Neuronal stem cell (in vitro differentiated cells): ENCODE measurements at regions not wholly inside any gene's neighbourhood (a gene's known extent, or its start where the extent isn't known, plus 50 kb on each side); places are given as distances from the start of the nearest gene placed in this dataset.

Source experiments
- DNase-seq: peaks from one replicate; pipeline ENCODE4 v3.0.0-alpha.2; 2013; ENCODE audit warnings: low spot score
- H2AFZ ChIP-seq: one replicate; pipeline ENCODE4 v1.6.1; 2013; ENCODE audit warnings: mild to moderate bottlenecking, low read length, inconsistent platforms
- H2AK5ac ChIP-seq: 2 replicates; pipeline ENCODE4 v1.6.1; 2013; ENCODE audit warnings: low read depth, mild to moderate bottlenecking, inconsistent platforms, low read length, moderate library complexity, mixed read lengths
- H2BK120ac ChIP-seq: 2 replicates; pipeline ENCODE4 v1.6.1; 2013; ENCODE audit warnings: low read depth, mild to moderate bottlenecking, inconsistent platforms, low read length, moderate library complexity, mixed read lengths
- H2BK12ac ChIP-seq: one replicate; pipeline ENCODE4 v1.6.1; 2013; ENCODE audit warnings: low read length, inconsistent platforms
- H2BK15ac ChIP-seq: 2 replicates; pipeline ENCODE4 v1.6.1; 2013; ENCODE audit warnings: mild to moderate bottlenecking, low read length, inconsistent platforms, mixed read lengths
- H2BK5ac ChIP-seq: one replicate; pipeline ENCODE4 v1.6.1; 2013; ENCODE audit warnings: inconsistent platforms, mild to moderate bottlenecking, low read length, moderate library complexity
- H3K14ac ChIP-seq: one replicate; pipeline ENCODE4 v1.6.1; 2013; ENCODE audit warnings: low read length, inconsistent platforms
- H3K18ac ChIP-seq: 2 replicates; pipeline ENCODE4 v1.6.1; 2013; ENCODE audit warnings: low read length, inconsistent platforms
- H3K23ac ChIP-seq: 2 replicates; pipeline ENCODE4 v1.6.1; 2013; ENCODE audit warnings: low read depth, mild to moderate bottlenecking, mixed read lengths, low read length, inconsistent platforms; ENCODE audit not compliant: poor library complexity
- H3K27ac ChIP-seq: replicated peaks from 3 replicates; pipeline ENCODE4 v1.5.1; 2013; ENCODE audit warnings: low read length, inconsistent platforms
- H3K27me3 ChIP-seq, 3 experiments: 2 replicates each; pipeline ENCODE4 v1.6.1; 2013; ENCODE audit warnings: low read length in 3 of 3, mild to moderate bottlenecking in 2 of 3, inconsistent platforms in 1 of 3, low read depth in 1 of 3, mixed read lengths in 1 of 3, moderate library complexity in 1 of 3; ENCODE audit not compliant: control insufficient read depth in 3 of 3, insufficient read depth in 3 of 3
- H3K36me3 ChIP-seq, 2 donors: replicated peaks in 1 of 2; 2 replicates each; pipeline ENCODE4 v1.6.1; 2013; ENCODE audit warnings: low read length in 2 of 2; ENCODE audit not compliant: control insufficient read depth in 2 of 2, insufficient read depth in 2 of 2
- H3K4ac ChIP-seq: 2 replicates; pipeline ENCODE4 v1.6.1; 2013; ENCODE audit warnings: inconsistent platforms, mild to moderate bottlenecking, low read length, moderate library complexity
- H3K4me1 ChIP-seq, 2 donors: 1 replicate in 1 of 2; 2 replicates in 1 of 2; pipeline ENCODE4 v1.6.1; 2013; ENCODE audit warnings: low read length in 2 of 2, low read depth in 1 of 2; ENCODE audit not compliant: control insufficient read depth in 2 of 2, insufficient read depth in 1 of 2
- H3K4me2 ChIP-seq: one replicate; pipeline ENCODE4 v1.6.1; 2013; ENCODE audit warnings: mild to moderate bottlenecking, low read length, inconsistent platforms; ENCODE audit not compliant: insufficient read depth, poor library complexity, severe bottlenecking
- H3K4me3 ChIP-seq, 2 donors: 2 replicates each; pipeline ENCODE4 v1.5.1; 2013; ENCODE audit warnings: low read length in 2 of 2, mild to moderate bottlenecking in 2 of 2, inconsistent platforms in 1 of 2, moderate library complexity in 1 of 2
- H3K79me1 ChIP-seq: one replicate; pipeline ENCODE4 v1.6.1; 2013; ENCODE audit warnings: low read depth, mild to moderate bottlenecking, inconsistent platforms, low read length, moderate library complexity
- H3K9ac ChIP-seq: one replicate; pipeline ENCODE4 v1.6.1; 2013; ENCODE audit warnings: mild to moderate bottlenecking, low read depth, low read length, inconsistent platforms; ENCODE audit not compliant: poor library complexity
- H3K9me3 ChIP-seq, 2 donors: replicated peaks in 1 of 2; 2 replicates each; pipeline versions ENCODE3 to v1.6.1; 2013; ENCODE audit warnings: low read length in 2 of 2, mild to moderate bottlenecking in 2 of 2, inconsistent platforms in 1 of 2, low read depth in 1 of 2, mixed read lengths in 1 of 2, moderate library complexity in 1 of 2; ENCODE audit not compliant: control insufficient read depth in 2 of 2, insufficient read depth in 1 of 2
- H4K8ac ChIP-seq: one replicate; pipeline ENCODE4 v1.6.1; 2013; ENCODE audit warnings: low read depth, mild to moderate bottlenecking, inconsistent platforms, low read length, moderate library complexity
- H4K91ac ChIP-seq: one replicate; pipeline ENCODE4 v1.6.1; 2013; ENCODE audit warnings: low read length, low read depth, mild to moderate bottlenecking, inconsistent platforms; ENCODE audit not compliant: poor library complexity
- WGBS, 2 donors: extraction: QIAGEN DNeasy Blood & Tissue Kit; methylation state at CpG; one replicate each; pipeline ENCODE4 v1.1.7; 2013; ENCODE audit warnings: missing lambda C conversion rate in 2 of 2, mixed read lengths in 1 of 2; ENCODE audit not compliant: insufficient read length in 2 of 2, insufficient replicate concordance in 1 of 2; ENCODE audit errors: extremely low coverage in 2 of 2; 5-methylcytosine and 5-hydroxymethylcytosine counted together

GRCh38 chr20:52667358-52667757 lies 304.8 kb upstream of the TSHZ2 start:
- WGBS, 2 donors: no CpG with 5 or more reads among the region's 5 CpGs

GRCh38 chr20:52665441-52665840 lies 306.7 kb upstream of the TSHZ2 start:
- no peak for DNase-seq
- Histone ChIP-seq H3K14ac (no peak overlapping the region), H3K4me3 (no peak overlapping the region), H3K27ac (no peak overlapping the region), H3K79me1 (no peaks in the 10 kb centered on the region), H3K9me3 (no peaks in the 10 kb centered on the region), H2BK5ac (no peak overlapping the region), H3K4ac (no peak overlapping the region), H2AK5ac (no peak overlapping the region), H4K91ac (no peak overlapping the region), H3K27me3 (no peaks in the 10 kb centered on the region), H2BK120ac (no peak overlapping the region), H3K4me2 (no peak overlapping the region), H3K4me1 (no peaks in the 10 kb centered on the region), H2AFZ (no peak overlapping the region), H3K36me3 (no peaks in the 10 kb centered on the region), H3K18ac (no peak overlapping the region), H2BK15ac (no peak overlapping the region), H3K23ac (no peak overlapping the region), H3K9ac (no peak overlapping the region), H2BK12ac (no peak overlapping the region), H4K8ac (no peak overlapping the region)
- WGBS, 2 donors: no CpG with 5 or more reads among the region's 1 CpG

More at GRCh38 chr20:52667358-52667757, 304.8 kb upstream of the TSHZ2 start:
- Histone ChIP-seq H4K8ac (no peak overlapping the region), H3K14ac (no peak overlapping the region), H3K4me3 (no peak overlapping the region), H4K91ac (no peak overlapping the region), H3K27me3 (no peaks in the 10 kb centered on the region), H2BK120ac (no peak overlapping the region), H3K36me3 (no peaks in the 10 kb centered on the region), H3K23ac (no peak overlapping the region), H3K9ac (peak overlapping the region; percentile 30), H3K79me1 (no peaks in the 10 kb centered on the region), H3K9me3 (no peaks in the 10 kb centered on the region), H2BK12ac (no peak overlapping the region), H2AFZ (no peak overlapping the region), H3K4me2 (no peak overlapping the region), H2AK5ac (no peak overlapping the region), H3K18ac (no peak overlapping the region), H3K4ac (no peak overlapping the region), H2BK15ac (no peak overlapping the region), H2BK5ac (no peak overlapping the region), H3K4me1 (no peaks in the 10 kb centered on the region), H3K27ac (no peak overlapping the region)
- no peak for DNase-seq

GRCh38 chr20:52655395-52655794 lies 316.8 kb upstream of the TSHZ2 start:
- Histone ChIP-seq H3K27me3 (no peaks in the 10 kb centered on the region), H2AFZ (no peak overlapping the region), H2BK12ac (no peak overlapping the region), H4K8ac (no peak overlapping the region), H2BK15ac (no peak overlapping the region), H3K9ac (no peak overlapping the region), H4K91ac (no peak overlapping the region), H2BK5ac (no peak overlapping the region), H3K23ac (no peak overlapping the region), H2AK5ac (no peak overlapping the region), H3K18ac (no peak overlapping the region), H3K27ac (no peak overlapping the region), H3K14ac (no peak overlapping the region), H3K79me1 (no peaks in the 10 kb centered on the region), H3K36me3 (no peaks in the 10 kb centered on the region), H3K4ac (no peak overlapping the region), H2BK120ac (no peak overlapping the region), H3K4me3 (no peak overlapping the region), H3K4me2 (no peak overlapping the region), H3K9me3 (no peaks in the 10 kb centered on the region), H3K4me1 (peaks cover 0 to 2% of the 10 kb centered on the region in 2 donors)
- WGBS, 2 donors: no CpG with 5 or more reads among the region's 3 CpGs
- no peak for DNase-seq

- H2AK5ac ChIP-seq: no peak overlapping the region
- no peak overlapping the region for H3K23ac ChIP-seq
- no peak overlapping the region for H2BK15ac ChIP-seq
- no peak overlapping the region for H3K9ac ChIP-seq
- H3K18ac ChIP-seq: no peak overlapping the region
- H3K4ac ChIP-seq: no peak overlapping the region
- H2BK120ac ChIP-seq: no peak overlapping the region
- no peak overlapping the region for H4K91ac ChIP-seq
- no peak overlapping the region for H3K27ac ChIP-seq
- DNase-seq: no peak
- H3K14ac ChIP-seq: no peak overlapping the region
- no peaks in the 10 kb centered on the region for H3K9me3 ChIP-seq
- H2BK12ac ChIP-seq: no peak overlapping the region
- no peak overlapping the region for H2AFZ ChIP-seq
- no peaks in the 10 kb centered on the region for H3K36me3 ChIP-seq
- no peaks in the 10 kb centered on the region for H3K79me1 ChIP-seq
- no peak overlapping the region for H3K4me3 ChIP-seq
- WGBS, 2 donors: no CpG with 5 or more reads among the region's 2 CpGs
- peaks cover 0 to 2% of the 10 kb centered on the region in 2 donors for H3K4me1 ChIP-seq
- no peak overlapping the region for H4K8ac ChIP-seq
- no peak overlapping the region for H2BK5ac ChIP-seq
- H3K27me3 ChIP-seq: no peaks in the 10 kb centered on the region
- no peak overlapping the region for H3K4me2 ChIP-seq
Observed at GRCh38 chr20:52654567-52654966, 317.6 kb upstream of the TSHZ2 start.
